K562 (cell line): ENCODE measurements at regions not wholly inside any gene's neighbourhood (a gene's known extent, or its start where the extent isn't known, plus 50 kb on each side); places are given as distances from the start of the nearest gene placed in this dataset.

ENCODE experiments used
- CHD7 ChIP-seq: fragments of 200-600 bp; sonication (generic); IDR thresholded peaks from one replicate; pipeline ENCODE4 v1.6.1; 2012; ENCODE audit warnings: mild to moderate bottlenecking, low read depth, low read length, inconsistent platforms
- NFATC3 ChIP-seq: fragments of 450-650 bp; IDR thresholded peaks from 2 replicates; pipeline ENCODE4 v1.6.1; 2017; ENCODE audit warnings: mild to moderate bottlenecking
- ZNF592 ChIP-seq: fragments of 450-650 bp; IDR thresholded peaks from 2 replicates; pipeline ENCODE4 v1.6.1; 2017; ENCODE audit warnings: antibody characterized with exemption, mild to moderate bottlenecking
- TF ChIP-seq, protein P1 (sequence below): fragments of 450-650 bp; IDR thresholded peaks from 2 replicates; pipeline ENCODE4 v1.6.1; 2016; ENCODE audit warnings: low read depth

- TF ChIP-seq, protein P1, sequence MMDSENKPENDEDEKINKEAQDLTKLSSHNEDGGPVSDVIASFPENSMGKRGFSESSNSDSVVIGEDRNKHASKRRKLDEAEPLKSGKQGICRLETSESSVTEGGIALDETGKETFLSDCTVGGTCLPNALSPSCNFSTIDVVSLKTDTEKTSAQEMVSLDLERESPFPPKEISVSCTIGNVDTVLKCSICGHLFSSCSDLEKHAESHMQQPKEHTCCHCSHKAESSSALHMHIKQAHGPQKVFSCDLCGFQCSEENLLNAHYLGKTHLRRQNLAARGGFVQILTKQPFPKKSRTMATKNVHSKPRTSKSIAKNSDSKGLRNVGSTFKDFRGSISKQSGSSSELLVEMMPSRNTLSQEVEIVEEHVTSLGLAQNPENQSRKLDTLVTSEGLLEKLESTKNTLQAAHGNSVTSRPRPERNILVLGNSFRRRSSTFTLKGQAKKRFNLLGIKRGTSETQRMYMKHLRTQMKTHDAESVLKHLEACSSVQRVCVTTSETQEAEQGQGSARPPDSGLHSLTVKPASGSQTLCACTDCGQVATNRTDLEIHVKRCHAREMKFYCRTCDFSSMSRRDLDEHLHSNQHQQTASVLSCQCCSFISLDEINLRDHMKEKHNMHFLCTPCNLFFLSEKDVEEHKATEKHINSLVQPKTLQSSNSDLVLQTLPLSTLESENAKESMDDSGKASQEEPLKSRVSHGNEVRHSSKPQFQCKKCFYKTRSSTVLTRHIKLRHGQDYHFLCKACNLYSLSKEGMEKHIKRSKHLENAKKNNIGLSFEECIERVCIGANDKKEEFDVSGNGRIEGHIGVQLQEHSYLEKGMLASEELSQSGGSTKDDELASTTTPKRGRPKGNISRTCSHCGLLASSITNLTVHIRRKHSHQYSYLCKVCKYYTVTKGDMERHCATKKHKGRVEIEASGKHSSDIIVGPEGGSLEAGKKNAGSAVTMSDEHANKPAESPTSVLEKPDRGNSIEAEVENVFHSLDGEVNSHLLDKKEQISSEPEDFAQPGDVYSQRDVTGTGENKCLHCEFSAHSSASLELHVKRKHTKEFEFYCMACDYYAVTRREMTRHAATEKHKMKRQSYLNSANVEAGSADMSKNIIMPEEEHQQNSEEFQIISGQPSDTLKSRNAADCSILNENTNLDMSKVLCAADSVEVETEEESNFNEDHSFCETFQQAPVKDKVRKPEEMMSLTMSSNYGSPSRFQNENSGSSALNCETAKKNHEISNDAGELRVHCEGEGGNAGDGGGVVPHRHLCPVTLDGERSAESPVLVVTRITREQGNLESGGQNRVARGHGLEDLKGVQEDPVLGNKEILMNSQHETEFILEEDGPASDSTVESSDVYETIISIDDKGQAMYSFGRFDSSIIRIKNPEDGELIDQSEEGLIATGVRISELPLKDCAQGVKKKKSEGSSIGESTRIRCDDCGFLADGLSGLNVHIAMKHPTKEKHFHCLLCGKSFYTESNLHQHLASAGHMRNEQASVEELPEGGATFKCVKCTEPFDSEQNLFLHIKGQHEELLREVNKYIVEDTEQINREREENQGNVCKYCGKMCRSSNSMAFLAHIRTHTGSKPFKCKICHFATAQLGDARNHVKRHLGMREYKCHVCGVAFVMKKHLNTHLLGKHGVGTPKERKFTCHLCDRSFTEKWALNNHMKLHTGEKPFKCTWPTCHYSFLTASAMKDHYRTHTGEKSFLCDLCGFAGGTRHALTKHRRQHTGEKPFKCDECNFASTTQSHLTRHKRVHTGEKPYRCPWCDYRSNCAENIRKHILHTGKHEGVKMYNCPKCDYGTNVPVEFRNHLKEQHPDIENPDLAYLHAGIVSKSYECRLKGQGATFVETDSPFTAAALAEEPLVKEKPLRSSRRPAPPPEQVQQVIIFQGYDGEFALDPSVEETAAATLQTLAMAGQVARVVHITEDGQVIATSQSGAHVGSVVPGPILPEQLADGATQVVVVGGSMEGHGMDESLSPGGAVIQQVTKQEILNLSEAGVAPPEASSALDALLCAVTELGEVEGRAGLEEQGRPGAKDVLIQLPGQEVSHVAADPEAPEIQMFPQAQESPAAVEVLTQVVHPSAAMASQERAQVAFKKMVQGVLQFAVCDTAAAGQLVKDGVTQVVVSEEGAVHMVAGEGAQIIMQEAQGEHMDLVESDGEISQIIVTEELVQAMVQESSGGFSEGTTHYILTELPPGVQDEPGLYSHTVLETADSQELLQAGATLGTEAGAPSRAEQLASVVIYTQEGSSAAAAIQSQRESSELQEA: no peak
- TF ChIP-seq NFATC3: no peak
- TF ChIP-seq ZNF592: no peak
- no peak for TF ChIP-seq CHD7
Measured at GRCh38 chrX:127459790-127460189, 592.4 kb downstream of the ACTRT1 start (continued).
